Mesenchymal stem cell (in vitro differentiated cells and primary cell): ENCODE measurements at regions not wholly inside any gene's neighbourhood (a gene's known extent, or its start where the extent isn't known, plus 50 kb on each side); places are given as distances from the start of the nearest gene placed in this dataset.
A peak's percentile ranks its signal among the peaks of the same experiment; 100 is the strongest.

Experiments
- DNase-seq: peaks from one replicate; pipeline ENCODE4 v3.0.0-alpha.2; 2013
- H2AFZ ChIP-seq: one replicate; pipeline ENCODE4 v1.6.1; 2013; ENCODE audit warnings: low read depth, mild to moderate bottlenecking, control low read depth, inconsistent platforms, low read length, moderate library complexity
- H2AK5ac ChIP-seq: 2 replicates; pipeline ENCODE4 v1.6.1; 2013; ENCODE audit warnings: low read length, moderate library complexity, mild to moderate bottlenecking, inconsistent platforms; ENCODE audit not compliant: severe bottlenecking
- H2BK120ac ChIP-seq: one replicate; pipeline ENCODE4 v1.6.1; 2013; ENCODE audit warnings: low read depth, mild to moderate bottlenecking, inconsistent platforms, low read length, moderate library complexity
- H2BK12ac ChIP-seq, 2 experiments: one replicate each; pipeline ENCODE4 v1.6.1; 2013; ENCODE audit warnings: inconsistent platforms in 2 of 2, low read length in 2 of 2, mild to moderate bottlenecking in 2 of 2, moderate library complexity in 2 of 2, control low read depth in 1 of 2
- H2BK15ac ChIP-seq: one replicate; pipeline ENCODE4 v1.6.1; 2013; ENCODE audit warnings: mild to moderate bottlenecking, low read depth, inconsistent platforms; ENCODE audit not compliant: poor library complexity, severe bottlenecking
- H2BK5ac ChIP-seq: 2 replicates; pipeline ENCODE4 v1.6.1; 2013; ENCODE audit warnings: low read depth, mild to moderate bottlenecking, low read length, control low read depth, inconsistent platforms; ENCODE audit not compliant: poor library complexity, severe bottlenecking
- H3K14ac ChIP-seq, 2 experiments: one replicate each; pipeline ENCODE4 v1.6.1; 2013; ENCODE audit warnings: inconsistent platforms in 2 of 2, low read length in 2 of 2, control low read depth in 1 of 2, mild to moderate bottlenecking in 1 of 2, moderate library complexity in 1 of 2
- H3K18ac ChIP-seq, 2 experiments: one replicate each; pipeline ENCODE4 v1.6.1; 2013; ENCODE audit warnings: inconsistent platforms in 2 of 2, low read length in 2 of 2, control low read depth in 1 of 2, low read depth in 1 of 2, mild to moderate bottlenecking in 1 of 2
- H3K23ac ChIP-seq, 2 experiments: one replicate each; pipeline ENCODE4 v1.6.1; 2013; ENCODE audit warnings: inconsistent platforms in 2 of 2, low read length in 2 of 2, mild to moderate bottlenecking in 2 of 2, moderate library complexity in 2 of 2, control low read depth in 1 of 2
- H3K27ac ChIP-seq: 2 replicates; pipeline ENCODE4 v1.5.1; 2013; ENCODE audit warnings: mild to moderate bottlenecking, moderate library complexity, low read length, control low read depth, inconsistent platforms; ENCODE audit not compliant: poor library complexity, severe bottlenecking
- H3K27me3 ChIP-seq, 2 experiments: 2 replicates each; pipeline versions ENCODE4 v1.6.1 to v1.7.0; 2013; ENCODE audit warnings: low read length in 2 of 2, mild to moderate bottlenecking in 2 of 2, moderate library complexity in 2 of 2, control low read depth in 1 of 2, inconsistent platforms in 1 of 2; ENCODE audit not compliant: control insufficient read depth in 1 of 2, insufficient read depth in 1 of 2
- H3K36me3 ChIP-seq, 2 experiments: 2 replicates each; pipeline versions ENCODE4 v1.6.1 to v1.7.0; 2013; ENCODE audit warnings: low read length in 2 of 2, control low read depth in 1 of 2, inconsistent platforms in 1 of 2, low read depth in 1 of 2, mild to moderate bottlenecking in 1 of 2; ENCODE audit not compliant: insufficient read depth in 2 of 2, control insufficient read depth in 1 of 2
- H3K4ac ChIP-seq, 2 experiments: one replicate each; pipeline ENCODE4 v1.6.1; 2013; ENCODE audit warnings: inconsistent platforms in 2 of 2, low read length in 2 of 2, mild to moderate bottlenecking in 2 of 2, moderate library complexity in 2 of 2, control low read depth in 1 of 2, low read depth in 1 of 2
- H3K4me1 ChIP-seq: 2 replicates; pipeline ENCODE4 v1.6.1; 2013; ENCODE audit warnings: low read depth, low read length, control low read depth; ENCODE audit not compliant: control insufficient read depth, insufficient read depth
- H3K4me2 ChIP-seq: 2 replicates; pipeline ENCODE4 v1.6.1; 2013; ENCODE audit warnings: low read length, mild to moderate bottlenecking, inconsistent platforms; ENCODE audit not compliant: poor library complexity, severe bottlenecking
- H3K4me3 ChIP-seq, 2 experiments: 2 replicates each; pipeline versions ENCODE4 v1.5.1 to v1.7.0; 2013; ENCODE audit warnings: low read length in 2 of 2, mild to moderate bottlenecking in 2 of 2, control low read depth in 1 of 2, low read depth in 1 of 2; ENCODE audit not compliant: insufficient read depth in 1 of 2
- H3K79me1 ChIP-seq: replicated peaks from 2 replicates; pipeline ENCODE4 v1.6.1; 2013; ENCODE audit warnings: mild to moderate bottlenecking, control low read depth, low read length, inconsistent platforms; ENCODE audit not compliant: poor library complexity, severe bottlenecking
- H3K9ac ChIP-seq: 2 replicates; pipeline ENCODE4 v1.7.0; 2013; ENCODE audit warnings: mild to moderate bottlenecking, low read length, moderate library complexity
- H3K9me3 ChIP-seq: 2 replicates; pipeline ENCODE4 v1.7.0; 2013; ENCODE audit warnings: mild to moderate bottlenecking, low read length; ENCODE audit not compliant: control insufficient read depth
- H4K8ac ChIP-seq: one replicate; pipeline ENCODE4 v1.6.1; 2013; ENCODE audit warnings: inconsistent platforms, mild to moderate bottlenecking, low read length, moderate library complexity
- H4K91ac ChIP-seq: one replicate; pipeline ENCODE4 v1.6.1; 2013; ENCODE audit warnings: mild to moderate bottlenecking, low read length, inconsistent platforms
- WGBS: methylation state at CpG from one replicate; pipeline ENCODE4 v1.1.7; 2013; ENCODE audit warnings: mixed read lengths; 5-methylcytosine and 5-hydroxymethylcytosine counted together

DNA sequence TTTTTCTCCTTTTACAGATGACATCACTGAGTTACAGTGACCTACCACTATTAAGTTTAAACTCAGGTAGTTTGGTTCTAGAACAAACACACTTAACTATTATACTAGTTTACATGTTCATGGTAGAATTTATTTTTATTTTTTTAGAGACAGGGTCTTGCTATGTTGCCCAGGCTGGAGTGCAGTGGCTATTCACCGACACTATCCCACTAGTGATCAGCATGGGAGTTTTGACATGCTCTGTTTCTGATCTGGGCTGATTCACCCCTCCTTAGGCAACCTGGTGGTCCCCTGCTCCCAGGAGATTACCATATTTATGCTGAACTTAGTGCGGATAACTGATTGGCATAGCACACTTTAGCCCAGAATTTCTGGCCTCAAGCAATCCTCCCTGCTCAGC lies 66.4 kb upstream of the LTA4H start:
- Histone ChIP-seq H3K79me1 (no peaks in the 10 kb centered on the region), H3K27me3 (peaks cover 0 to 10% of the 10 kb centered on the region in 2 experiments), H3K4me3 (no peak overlapping the region), H3K36me3 (no peaks in the 10 kb centered on the region), H3K4ac (no peak overlapping the region), H3K9ac (no peak overlapping the region), H3K14ac (no peak overlapping the region), H3K23ac (no peak overlapping the region), H2AFZ (no peak overlapping the region), H3K18ac (no peak overlapping the region), H3K9me3 (no peaks in the 10 kb centered on the region), H4K91ac (no peak overlapping the region), H2BK15ac (no peak overlapping the region), H4K8ac (no peak overlapping the region), H3K4me1 (no peaks in the 10 kb centered on the region), H2BK12ac (no peak overlapping the region), H2AK5ac (no peak overlapping the region), H2BK5ac (no peak overlapping the region), H2BK120ac (no peak overlapping the region), H3K4me2 (no peak overlapping the region), H3K27ac (no peak overlapping the region)
- 86% methylated on average over 2 of the region's 2 CpGs for WGBS
- no peak for DNase-seq

DNA sequence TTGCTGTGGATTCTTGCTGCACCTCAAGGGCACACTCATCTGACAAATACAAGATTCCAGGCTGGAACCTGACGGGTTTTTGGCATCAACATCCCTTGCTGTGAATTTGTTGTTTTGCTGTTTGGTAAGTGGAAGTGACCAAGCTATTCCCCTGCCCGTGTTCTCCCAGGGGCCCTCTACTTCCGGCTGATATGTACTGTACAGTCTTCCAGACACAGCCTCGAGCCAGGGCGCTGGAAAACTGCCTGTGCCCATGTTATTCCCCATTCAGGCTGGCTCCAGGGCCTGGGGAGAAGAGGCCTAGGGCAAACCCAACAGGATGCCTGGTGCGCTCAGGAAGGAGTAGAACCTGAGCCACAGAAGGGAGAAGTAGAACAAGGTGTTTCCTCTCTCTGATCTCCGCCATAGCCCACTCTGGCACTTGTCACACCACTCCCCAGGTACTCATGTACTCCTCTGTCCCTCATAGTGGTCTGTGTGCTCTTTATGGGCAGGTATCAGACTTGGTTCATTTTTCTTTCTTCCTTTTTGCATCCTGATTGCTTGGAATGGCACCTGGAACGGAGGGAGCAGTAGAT lies 67.8 kb upstream of the LTA4H start:
- H2AFZ ChIP-seq = no peak overlapping the region
- H3K4ac ChIP-seq = no peak overlapping the region
- no peak overlapping the region for H4K91ac ChIP-seq
- peaks cover 0 to 10% of the 10 kb centered on the region in 2 experiments for H3K27me3 ChIP-seq
- DNase-seq = no peak
- H3K4me2 ChIP-seq = no peak overlapping the region
- H3K9ac ChIP-seq = no peak overlapping the region
- no peak overlapping the region for H3K18ac ChIP-seq
- no peak overlapping the region for H2BK15ac ChIP-seq
- H3K14ac ChIP-seq = no peak overlapping the region
- H4K8ac ChIP-seq = no peak overlapping the region
- no peak overlapping the region for H2BK120ac ChIP-seq
- no peak overlapping the region for H3K23ac ChIP-seq
- no peak overlapping the region for H2AK5ac ChIP-seq
- no peaks in the 10 kb centered on the region for H3K36me3 ChIP-seq
- H3K79me1 ChIP-seq = no peaks in the 10 kb centered on the region
- no peak overlapping the region for H3K4me3 ChIP-seq
- WGBS = 86% methylated on average over 7 of the region's 8 CpGs
- no peaks in the 10 kb centered on the region for H3K4me1 ChIP-seq
- H2BK5ac ChIP-seq = no peak overlapping the region
- H3K27ac ChIP-seq = no peak overlapping the region
- H3K9me3 ChIP-seq = no peaks in the 10 kb centered on the region
- no peak overlapping the region for H2BK12ac ChIP-seq

DNA sequence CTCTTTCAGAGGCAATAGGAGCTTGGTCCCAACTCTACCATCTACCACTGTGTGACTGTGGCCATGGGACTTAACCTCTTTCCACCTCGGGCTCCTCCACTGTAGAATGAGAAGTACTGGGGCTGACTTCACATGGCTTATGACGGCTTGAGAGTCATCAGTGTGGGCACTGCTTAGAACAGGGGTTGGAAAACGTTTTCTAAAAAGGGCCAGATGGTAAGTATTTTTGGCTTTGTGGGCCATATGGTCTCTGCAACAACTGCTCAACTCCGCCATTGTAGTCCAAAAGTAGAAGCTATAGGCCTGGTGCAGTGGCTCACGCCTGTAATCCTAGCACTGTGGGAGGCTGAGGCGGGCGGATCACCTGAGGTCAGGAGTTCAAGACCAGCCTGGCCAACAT lies 69.2 kb upstream of the LTA4H start:
- Histone ChIP-seq H3K4me3 (no peak overlapping the region), H3K4ac (no peak overlapping the region), H3K4me1 (no peaks in the 10 kb centered on the region), H3K4me2 (no peak overlapping the region), H3K14ac (peak overlapping the region in 1 of 2 experiments; percentile 36), H3K18ac (no peak overlapping the region), H3K27ac (no peak overlapping the region), H2BK12ac (no peak overlapping the region), H4K91ac (no peak overlapping the region), H3K36me3 (no peaks in the 10 kb centered on the region), H3K9me3 (no peaks in the 10 kb centered on the region), H4K8ac (no peak overlapping the region), H2BK15ac (no peak overlapping the region), H3K27me3 (peaks cover 0 to under 1% of the 10 kb centered on the region in 2 experiments), H3K23ac (no peak overlapping the region), H2AK5ac (no peak overlapping the region), H2AFZ (no peak overlapping the region), H3K79me1 (no peaks in the 10 kb centered on the region), H2BK5ac (no peak overlapping the region), H2BK120ac (no peak overlapping the region), H3K9ac (no peak overlapping the region)
- DNase-seq = no peak
- 96% methylated on average over 7 of the region's 7 CpGs for WGBS

DNA sequence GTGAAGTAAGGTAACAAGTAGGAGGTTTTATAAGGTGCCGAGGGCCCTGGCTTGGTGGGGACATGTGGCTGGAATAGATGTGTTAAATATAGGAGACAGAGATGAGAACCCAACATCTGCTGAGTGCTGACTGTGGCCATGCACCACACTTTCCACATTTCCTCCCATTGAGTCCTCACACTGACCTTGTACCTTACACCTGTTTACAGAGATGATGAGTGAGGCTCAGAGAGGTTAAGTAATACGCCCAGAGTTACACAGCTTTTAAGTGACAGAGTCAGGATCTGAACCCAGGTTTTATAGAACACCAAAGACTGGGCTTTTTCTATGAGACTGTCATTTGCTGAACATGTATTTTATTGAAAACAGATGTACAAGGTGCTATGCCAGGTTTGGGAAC lies 70.8 kb upstream of the LTA4H start:
- no peak overlapping the region for H2AK5ac ChIP-seq
- no peak overlapping the region for H3K18ac ChIP-seq
- no peak overlapping the region for H4K91ac ChIP-seq
- no peaks in the 10 kb centered on the region for H3K4me1 ChIP-seq
- H3K27me3 ChIP-seq = no peaks in the 10 kb centered on the region
- H3K4me3 ChIP-seq = no peak overlapping the region
- no peak overlapping the region for H2BK15ac ChIP-seq
- no peak overlapping the region for H2BK12ac ChIP-seq
- H3K4me2 ChIP-seq = no peak overlapping the region
- H3K23ac ChIP-seq = no peak overlapping the region
- H3K9me3 ChIP-seq = no peaks in the 10 kb centered on the region
- WGBS = 95% methylated on average over 1 of the region's 2 CpGs
- H3K14ac ChIP-seq = no peak overlapping the region
- H3K79me1 ChIP-seq = no peaks in the 10 kb centered on the region
- no peak overlapping the region for H3K9ac ChIP-seq
- DNase-seq = no peak
- no peaks in the 10 kb centered on the region for H3K36me3 ChIP-seq
- no peak overlapping the region for H3K4ac ChIP-seq
- no peak overlapping the region for H2BK120ac ChIP-seq
- H2AFZ ChIP-seq = no peak overlapping the region
- no peak overlapping the region for H4K8ac ChIP-seq
- no peak overlapping the region for H3K27ac ChIP-seq
- no peak overlapping the region for H2BK5ac ChIP-seq
